ENCODE measurements at regions not wholly inside any gene's neighbourhood (a gene's known extent, or its start where the extent isn't known, plus 50 kb on each side); places are given as distances from the start of the nearest gene placed in this dataset.

- no peak for DNase-seq
Observed at GRCh38 chr13:65856431-65856830, 1373.7 kb downstream of the PCDH9 start.

DNA sequence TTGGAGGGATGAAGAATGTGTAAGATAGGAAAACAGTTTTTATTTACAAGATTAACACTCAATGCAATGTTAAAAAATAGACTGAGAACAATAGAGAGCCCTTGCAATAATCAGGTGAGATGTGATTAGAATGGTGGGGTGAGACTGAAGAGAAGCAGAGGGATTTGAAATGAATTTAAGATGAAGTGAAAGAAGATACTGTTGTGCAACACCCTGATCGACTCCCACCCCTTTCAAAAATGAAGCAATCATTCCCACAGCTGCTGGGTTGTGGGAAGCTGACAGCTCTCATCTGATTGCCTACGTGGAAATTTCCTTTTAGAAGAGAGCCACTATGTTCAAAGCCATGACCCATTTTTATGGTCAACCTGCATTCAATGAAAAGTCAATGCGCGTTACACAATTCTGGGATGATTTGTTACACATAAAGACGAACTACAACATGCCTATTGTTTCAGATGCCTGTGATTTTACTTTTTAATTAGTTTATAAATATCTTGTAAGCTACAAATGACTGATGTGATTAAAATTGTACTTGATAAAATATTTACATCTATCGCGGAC lies 1374.8 kb downstream of the PCDH9 start:
- Histone ChIP-seq H3K36me3 (ENCODE audit: control insufficient read depth in 4 of 4, insufficient read depth in 4 of 4, low read length in 3 of 4) (no peaks in the 10 kb centered on the region), H3K4me1 (ENCODE audit: control extremely low read depth in 1 of 4, control insufficient read depth in 4 of 4, insufficient read depth in 4 of 4, low read length in 3 of 4) (no peaks in the 10 kb centered on the region), H3K27me3 (replicated peaks in 2 of 5; ENCODE audit: control insufficient read depth in 4 of 5, insufficient read depth in 5 of 5, low read length in 4 of 5) (no peaks in the 10 kb centered on the region), H3K27ac (ENCODE audit: insufficient read depth in 1 of 2, low read depth in 1 of 2, low read length in 2 of 2, poor library complexity in 1 of 2, severe bottlenecking in 2 of 2) (no peak overlapping the region), H3K9me3 (ENCODE audit: control extremely low read depth in 1 of 5, control insufficient read depth in 4 of 5, insufficient read depth in 2 of 5, low read depth in 1 of 5, low read length in 4 of 5) (no peaks in the 10 kb centered on the region), H3K4me3 (ENCODE audit: control insufficient read depth in 1 of 7, extremely low read depth in 1 of 7, insufficient read depth in 4 of 7, low read depth in 2 of 7, low read length in 6 of 7) (no peak overlapping the region)
- CTCF ChIA-PET: interaction anchor here (0.7 kb wide), 1 partner anchor 584 kb away, joined by 3 read pairs; no protein-coding TSS in a partner anchor
- POLR2A ChIA-PET: no interaction called here
- WGBS (ENCODE audit: insufficient coverage): 100% methylated on average over 2 of the region's 7 CpGs
- DNase-seq: no peak

More at GRCh38 chr13:65856431-65856830, 1373.7 kb downstream of the PCDH9 start:
- no peaks in the 10 kb centered on the region for H3K36me3 ChIP-seq (ENCODE audit: control insufficient read depth in 4 of 4, insufficient read depth in 4 of 4, low read length in 3 of 4)
- H3K9me3 ChIP-seq (ENCODE audit: control extremely low read depth in 1 of 5, control insufficient read depth in 4 of 5, insufficient read depth in 2 of 5, low read depth in 1 of 5, low read length in 4 of 5): no peaks in the 10 kb centered on the region
- H3K4me1 ChIP-seq (ENCODE audit: control extremely low read depth in 1 of 4, control insufficient read depth in 4 of 4, insufficient read depth in 4 of 4, low read length in 3 of 4): no peaks in the 10 kb centered on the region
- no peak overlapping the region for H3K27ac ChIP-seq (ENCODE audit: insufficient read depth in 1 of 2, low read depth in 1 of 2, low read length in 2 of 2, poor library complexity in 1 of 2, severe bottlenecking in 2 of 2)
- POLR2A ChIA-PET: no interaction called here
- CTCF ChIA-PET: no interaction called here
- no peak overlapping the region for H3K4me3 ChIP-seq (ENCODE audit: control insufficient read depth in 1 of 7, extremely low read depth in 1 of 7, insufficient read depth in 4 of 7, low read depth in 2 of 7, low read length in 6 of 7)
- WGBS (ENCODE audit: insufficient coverage): no CpG with 5 or more reads among the region's 2 CpGs
- H3K27me3 ChIP-seq (replicated peaks in 2 of 5; ENCODE audit: control insufficient read depth in 4 of 5, insufficient read depth in 5 of 5, low read length in 4 of 5): no peaks in the 10 kb centered on the region

DNA sequence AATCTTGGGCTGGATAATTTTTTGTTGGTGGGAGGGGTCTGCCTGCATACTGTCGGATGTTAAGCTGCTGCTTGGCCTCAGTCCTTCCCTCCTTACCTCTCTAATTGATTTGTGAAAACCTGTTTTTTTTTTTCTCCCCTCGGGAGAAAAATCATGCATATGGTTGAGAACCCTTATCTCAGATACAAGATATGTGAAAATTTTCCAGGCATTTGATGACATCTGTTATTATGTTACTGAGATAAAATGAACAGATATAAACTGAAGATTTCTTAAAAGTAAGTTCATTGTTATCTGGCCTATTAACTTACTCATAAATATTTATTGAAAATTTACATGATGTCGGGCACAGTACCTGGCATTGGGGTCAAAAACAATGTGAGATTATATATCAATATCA lies 1375.7 kb downstream of the PCDH9 start:
- POLR2A ChIA-PET: no interaction called here
- no peaks in the 10 kb centered on the region for H3K27me3 ChIP-seq (replicated peaks in 2 of 5; ENCODE audit: control insufficient read depth in 4 of 5, insufficient read depth in 5 of 5, low read length in 4 of 5)
- no peaks in the 10 kb centered on the region for H3K9me3 ChIP-seq (ENCODE audit: control extremely low read depth in 1 of 5, control insufficient read depth in 4 of 5, insufficient read depth in 2 of 5, low read depth in 1 of 5, low read length in 4 of 5)
- no peaks in the 10 kb centered on the region for H3K4me1 ChIP-seq (ENCODE audit: control extremely low read depth in 1 of 4, control insufficient read depth in 4 of 4, insufficient read depth in 4 of 4, low read length in 3 of 4)
- CTCF ChIA-PET: no interaction called here
- no peaks in the 10 kb centered on the region for H3K36me3 ChIP-seq (ENCODE audit: control insufficient read depth in 4 of 4, insufficient read depth in 4 of 4, low read length in 3 of 4)
- H3K4me3 ChIP-seq (ENCODE audit: control insufficient read depth in 1 of 7, extremely low read depth in 1 of 7, insufficient read depth in 4 of 7, low read depth in 2 of 7, low read length in 6 of 7): no peak overlapping the region
- WGBS (ENCODE audit: insufficient coverage): no CpG with 5 or more reads among the region's 3 CpGs
- DNase-seq: no peak
- no peak overlapping the region for H3K27ac ChIP-seq (ENCODE audit: insufficient read depth in 1 of 2, low read depth in 1 of 2, low read length in 2 of 2, poor library complexity in 1 of 2, severe bottlenecking in 2 of 2)

DNA sequence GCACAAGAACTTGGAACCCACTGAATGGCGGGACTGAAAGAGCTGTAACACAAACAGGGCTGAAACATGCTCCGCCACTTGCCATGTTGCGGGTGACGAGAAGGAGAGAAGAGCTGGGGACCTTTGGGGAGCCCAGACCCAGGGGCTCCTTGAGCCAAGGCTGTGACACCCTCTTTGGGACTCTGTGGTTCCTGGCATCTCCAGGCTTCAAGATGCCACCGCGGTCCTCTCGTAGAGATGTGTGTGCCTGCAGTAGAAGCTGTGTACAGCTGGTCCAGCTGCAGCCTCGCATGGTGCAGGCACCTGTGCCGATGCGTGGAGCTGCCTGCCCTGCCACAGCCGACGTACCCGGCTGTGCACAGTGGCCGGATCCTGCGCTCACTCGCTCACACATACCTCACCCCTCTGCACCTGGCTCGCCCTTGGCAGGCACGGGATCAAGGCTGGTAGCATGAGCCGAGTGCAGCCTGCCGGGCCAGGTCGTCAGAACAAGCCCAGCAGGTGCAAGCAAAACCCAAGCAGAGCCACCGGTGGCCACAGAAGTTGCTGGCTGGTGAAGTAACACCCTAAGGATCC lies 1385.8 kb downstream of the PCDH9 start:
- ChIA-PET POLR2A (no interaction called here), CTCF (interaction anchor here (0.9 kb wide), 1 partner anchor 30 kb away, joined by 3 read pairs; no protein-coding TSS in a partner anchor)
- H3K9me3 ChIP-seq (ENCODE audit: control extremely low read depth in 1 of 5, control insufficient read depth in 4 of 5, insufficient read depth in 2 of 5, low read depth in 1 of 5, low read length in 4 of 5): peaks cover 0 to 3% (median 0%) of the 10 kb centered on the region in 5 experiments
- no peak overlapping the region for H3K27ac ChIP-seq (ENCODE audit: insufficient read depth in 1 of 2, low read depth in 1 of 2, low read length in 2 of 2, poor library complexity in 1 of 2, severe bottlenecking in 2 of 2)
- no peak for DNase-seq
- 96% methylated on average over 21 of the region's 22 CpGs for WGBS (ENCODE audit: insufficient coverage)
- no peaks in the 10 kb centered on the region for H3K4me1 ChIP-seq (ENCODE audit: control extremely low read depth in 1 of 4, control insufficient read depth in 4 of 4, insufficient read depth in 4 of 4, low read length in 3 of 4)
- H3K4me3 ChIP-seq (ENCODE audit: control insufficient read depth in 1 of 7, extremely low read depth in 1 of 7, insufficient read depth in 4 of 7, low read depth in 2 of 7, low read length in 6 of 7): no peak overlapping the region
- H3K27me3 ChIP-seq (replicated peaks in 2 of 5; ENCODE audit: control insufficient read depth in 4 of 5, insufficient read depth in 5 of 5, low read length in 4 of 5): no peaks in the 10 kb centered on the region
- H3K36me3 ChIP-seq (ENCODE audit: control insufficient read depth in 4 of 4, insufficient read depth in 4 of 4, low read length in 3 of 4): no peaks in the 10 kb centered on the region

- Histone ChIP-seq H3K27me3 (replicated peaks in 2 of 5; ENCODE audit: control insufficient read depth in 4 of 5, insufficient read depth in 5 of 5, low read length in 4 of 5) (no peaks in the 10 kb centered on the region), H3K4me3 (ENCODE audit: control insufficient read depth in 1 of 7, extremely low read depth in 1 of 7, insufficient read depth in 4 of 7, low read depth in 2 of 7, low read length in 6 of 7) (no peak overlapping the region), H3K27ac (ENCODE audit: insufficient read depth in 1 of 2, low read depth in 1 of 2, low read length in 2 of 2, poor library complexity in 1 of 2, severe bottlenecking in 2 of 2) (no peak overlapping the region), H3K36me3 (ENCODE audit: control insufficient read depth in 4 of 4, insufficient read depth in 4 of 4, low read length in 3 of 4) (no peaks in the 10 kb centered on the region), H3K4me1 (ENCODE audit: control extremely low read depth in 1 of 4, control insufficient read depth in 4 of 4, insufficient read depth in 4 of 4, low read length in 3 of 4) (no peaks in the 10 kb centered on the region), H3K9me3 (ENCODE audit: control extremely low read depth in 1 of 5, control insufficient read depth in 4 of 5, insufficient read depth in 2 of 5, low read depth in 1 of 5, low read length in 4 of 5) (peaks cover 0 to 3% (median 0%) of the 10 kb centered on the region in 5 experiments)
- 96% methylated on average over 9 of the region's 13 CpGs for WGBS (ENCODE audit: insufficient coverage)
- CTCF ChIA-PET: no interaction called here
- POLR2A ChIA-PET: no interaction called here
- DNase-seq: no peak
Observed at GRCh38 chr13:65843314-65843731, 1386.8 kb downstream of the PCDH9 start.

- DNase-seq: no peak
- H3K4me1 ChIP-seq (ENCODE audit: control extremely low read depth in 1 of 4, control insufficient read depth in 4 of 4, insufficient read depth in 4 of 4, low read length in 3 of 4): no peaks in the 10 kb centered on the region
- no peaks in the 10 kb centered on the region for H3K27me3 ChIP-seq (replicated peaks in 2 of 5; ENCODE audit: control insufficient read depth in 4 of 5, insufficient read depth in 5 of 5, low read length in 4 of 5)
- H3K36me3 ChIP-seq (ENCODE audit: control insufficient read depth in 4 of 4, insufficient read depth in 4 of 4, low read length in 3 of 4): no peaks in the 10 kb centered on the region
- no peak overlapping the region for H3K4me3 ChIP-seq (ENCODE audit: control insufficient read depth in 1 of 7, extremely low read depth in 1 of 7, insufficient read depth in 4 of 7, low read depth in 2 of 7, low read length in 6 of 7)
- ChIA-PET CTCF (no interaction called here), POLR2A (no interaction called here)
- 100% methylated on average over 2 of the region's 3 CpGs for WGBS (ENCODE audit: insufficient coverage)
- H3K9me3 ChIP-seq (ENCODE audit: control extremely low read depth in 1 of 5, control insufficient read depth in 4 of 5, insufficient read depth in 2 of 5, low read depth in 1 of 5, low read length in 4 of 5): peaks cover 0 to 3% (median 0%) of the 10 kb centered on the region in 5 experiments
- H3K27ac ChIP-seq (ENCODE audit: insufficient read depth in 1 of 2, low read depth in 1 of 2, low read length in 2 of 2, poor library complexity in 1 of 2, severe bottlenecking in 2 of 2): no peak overlapping the region
Observed at GRCh38 chr13:65841156-65841555, 1389.0 kb downstream of the PCDH9 start.

DNA sequence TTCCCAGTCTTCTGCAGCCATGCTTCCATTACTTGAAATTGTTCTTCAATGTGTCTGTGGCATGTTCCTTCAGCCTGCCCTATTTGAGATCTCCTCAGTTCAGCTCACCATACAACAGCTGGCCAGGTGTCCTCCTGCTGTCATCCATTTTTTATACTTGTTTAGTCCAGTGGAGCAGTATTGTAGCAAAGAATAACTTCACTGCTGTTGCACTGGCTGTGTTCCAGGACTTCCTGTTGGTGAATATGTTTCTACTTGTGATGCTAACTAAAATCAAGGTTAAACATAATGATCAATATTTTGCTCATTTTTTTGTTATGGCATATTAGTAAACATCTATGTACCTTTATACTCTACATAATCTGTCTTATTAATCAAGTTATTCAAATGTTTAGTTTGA lies 1394.1 kb downstream of the PCDH9 start:
- POLR2A ChIA-PET: no interaction called here

More for the DNA sequence above, 1394.1 kb downstream of the PCDH9 start:
- H3K27ac ChIP-seq (ENCODE audit: insufficient read depth in 1 of 2, low read depth in 1 of 2, low read length in 2 of 2, poor library complexity in 1 of 2, severe bottlenecking in 2 of 2): no peak overlapping the region
- no peaks in the 10 kb centered on the region for H3K27me3 ChIP-seq (replicated peaks in 2 of 5; ENCODE audit: control insufficient read depth in 4 of 5, insufficient read depth in 5 of 5, low read length in 4 of 5)
- CTCF ChIA-PET: no interaction called here
- no peak for DNase-seq
- no peaks in the 10 kb centered on the region for H3K9me3 ChIP-seq (ENCODE audit: control extremely low read depth in 1 of 5, control insufficient read depth in 4 of 5, insufficient read depth in 2 of 5, low read depth in 1 of 5, low read length in 4 of 5)
- no peaks in the 10 kb centered on the region for H3K4me1 ChIP-seq (ENCODE audit: control extremely low read depth in 1 of 4, control insufficient read depth in 4 of 4, insufficient read depth in 4 of 4, low read length in 3 of 4)
- H3K36me3 ChIP-seq (ENCODE audit: control insufficient read depth in 4 of 4, insufficient read depth in 4 of 4, low read length in 3 of 4): no peaks in the 10 kb centered on the region
- H3K4me3 ChIP-seq (ENCODE audit: control insufficient read depth in 1 of 7, extremely low read depth in 1 of 7, insufficient read depth in 4 of 7, low read depth in 2 of 7, low read length in 6 of 7): no peak overlapping the region
